ENCODE measurements at regions not wholly inside any gene's neighbourhood (a gene's known extent, or its start where the extent isn't known, plus 50 kb on each side); places are given as distances from the start of the nearest gene placed in this dataset.

- DNase-seq (ENCODE audit: low read depth): peak; percentile 60
- no peak overlapping the region for H3K4me3 ChIP-seq (ENCODE audit: low read length)
- no peak for TF ChIP-seq CTCF (conservative IDR thresholded peaks at IDR 0.05; ENCODE audit: low read length)
Measured at GRCh38 chr1:213724640-213725536, 262.9 kb upstream of the PROX1 start.

GRCh38 chr1:213727853-213728592 is 259.8 kb upstream of the PROX1 start:
- TF ChIP-seq CTCF (conservative IDR thresholded peaks at IDR 0.05; ENCODE audit: low read length): no peak
- no peak for DNase-seq (ENCODE audit: low read depth)
- no peak overlapping the region for H3K4me3 ChIP-seq (ENCODE audit: low read length)

DNA sequence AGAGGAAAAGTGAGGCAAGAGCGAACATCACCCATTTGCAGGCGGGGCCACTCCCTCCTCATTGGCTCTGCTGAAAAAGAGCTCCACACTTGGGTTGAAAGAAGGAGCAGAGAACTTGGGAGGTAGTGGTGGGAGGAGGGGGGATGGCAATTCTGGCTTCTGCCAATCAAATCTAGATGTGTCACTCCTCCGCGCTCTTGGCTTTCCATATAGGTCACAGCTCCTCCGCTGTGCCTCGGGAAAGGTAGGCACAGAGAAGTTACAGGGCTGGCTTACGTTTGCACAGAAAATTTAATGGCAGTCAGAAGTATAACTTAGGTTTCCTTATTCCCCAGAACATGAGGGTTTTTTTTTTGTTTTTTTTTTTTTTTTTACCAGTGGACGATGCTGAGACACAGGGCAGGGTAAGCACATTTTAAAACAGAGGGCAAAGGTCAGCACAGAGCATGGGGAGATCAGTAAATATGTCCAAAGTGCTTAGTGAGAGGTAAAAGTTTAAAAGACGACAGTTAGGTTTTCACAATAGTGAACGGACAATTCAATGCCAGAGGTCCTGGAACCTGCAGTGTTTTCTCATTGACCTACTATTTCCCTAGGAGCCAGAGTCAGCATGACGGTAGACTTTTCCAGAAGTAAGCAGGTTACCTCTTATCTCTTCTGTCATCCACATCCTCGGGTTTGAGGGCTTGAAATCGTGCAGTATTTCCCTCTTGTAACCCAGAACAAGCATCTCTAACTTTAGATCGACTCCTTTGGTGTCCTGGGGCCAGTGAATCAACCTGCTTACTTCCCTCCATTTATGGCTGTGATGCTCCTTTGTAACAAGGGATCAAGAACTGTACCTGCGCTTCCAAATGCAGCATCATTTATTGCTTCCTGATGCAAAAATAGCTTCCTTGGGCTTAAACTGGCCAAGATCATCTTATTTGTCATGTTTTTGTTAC is 258.9 kb upstream of the PROX1 start:
- DNase-seq (ENCODE audit: low read depth): no peak
- no peak for TF ChIP-seq CTCF (conservative IDR thresholded peaks at IDR 0.05; ENCODE audit: low read length)
- H3K4me3 ChIP-seq (ENCODE audit: low read length): no peak overlapping the region

GRCh38 chr1:213733705-213734104 is 254.1 kb upstream of the PROX1 start:
- no peak for DNase-seq (ENCODE audit: low read depth)
- no peak for TF ChIP-seq CTCF (conservative IDR thresholded peaks at IDR 0.05; ENCODE audit: low read length)

GRCh38 chr1:213737398-213738035 is 250.3 kb upstream of the PROX1 start:
- no peak overlapping the region for H3K4me3 ChIP-seq (ENCODE audit: low read length)
- no peak for TF ChIP-seq CTCF (conservative IDR thresholded peaks at IDR 0.05; ENCODE audit: low read length)
- DNase-seq (ENCODE audit: low read depth): no peak

More at GRCh38 chr1:213733705-213734104, 254.1 kb upstream of the PROX1 start:
- H3K4me3 ChIP-seq (ENCODE audit: low read length): no peak overlapping the region

DNA sequence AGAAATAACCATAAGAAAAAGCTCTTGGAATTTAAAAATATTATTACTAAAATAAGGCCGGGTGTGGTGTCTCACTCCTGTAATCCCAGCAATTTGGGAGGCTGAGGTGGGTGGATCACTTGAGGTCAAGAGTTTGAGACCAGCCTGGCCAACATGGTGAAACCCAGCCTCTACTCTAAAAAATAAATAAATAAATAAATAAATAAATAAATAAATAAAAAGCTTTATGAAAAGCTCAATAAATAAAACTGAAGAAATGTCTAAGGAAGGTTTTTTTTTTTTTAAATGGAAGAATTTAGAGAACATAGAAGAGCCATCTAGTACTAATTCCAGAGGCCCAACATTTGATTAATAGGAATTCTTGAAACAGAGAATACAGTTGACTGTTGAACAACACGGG is 249.1 kb upstream of the PROX1 start:
- no peak for TF ChIP-seq CTCF (conservative IDR thresholded peaks at IDR 0.05; ENCODE audit: low read length)
- DNase-seq (ENCODE audit: low read depth): no peak
- H3K4me3 ChIP-seq (ENCODE audit: low read length): no peak overlapping the region
